SU-DHL-6 (cell line): ENCODE measurements at regions not wholly inside any gene's neighbourhood (a gene's known extent, or its start where the extent isn't known, plus 50 kb on each side); places are given as distances from the start of the nearest gene placed in this dataset.

Experiments
- H2AFZ ChIP-seq: fragments of 200-600 bp; sonication (generic); 2 replicates; pipeline ENCODE4 v1.6.1; 2014; ENCODE audit warnings: low read depth, mild to moderate bottlenecking, moderate library complexity, mixed read lengths, antibody characterized with exemption, low read length; ENCODE audit not compliant: severe bottlenecking
- H3F3A ChIP-seq: fragments of 200-600 bp; shearing (Covaris generic); 2 replicates; pipeline ENCODE4 v1.6.0; 2016; ENCODE audit warnings: antibody characterized with exemption, mild to moderate bottlenecking; ENCODE audit not compliant: insufficient read depth
- H3K27ac ChIP-seq: fragments of 200-600 bp; sonication (generic); 2 replicates; pipeline ENCODE4 v1.5.1; 2016; ENCODE audit warnings: low read depth, mild to moderate bottlenecking, low read length, moderate library complexity, mixed read lengths
- H3K27me3 ChIP-seq: fragments of 200-600 bp; sonication (generic), shearing (Covaris generic); 2 replicates; pipeline ENCODE4 v1.6.0; 2014; ENCODE audit warnings: mild to moderate bottlenecking, low read length
- H3K36me3 ChIP-seq: fragments of 200-600 bp; sonication (generic); 2 replicates; pipeline ENCODE4 v1.6.1; 2014; ENCODE audit warnings: mild to moderate bottlenecking, low read length, mixed read lengths
- H3K4me2 ChIP-seq: fragments of 300-600, 200-600 bp; shearing (Covaris generic), sonication (generic); 2 replicates; pipeline ENCODE4 v1.6.0; 2014; ENCODE audit warnings: low read length, low read depth, mild to moderate bottlenecking; ENCODE audit not compliant: poor library complexity, severe bottlenecking
- H3K4me3 ChIP-seq: fragments of 200-600 bp; sonication (generic); 2 replicates; pipeline ENCODE4 v1.5.1; 2014; ENCODE audit warnings: antibody characterized with exemption, low read length, mild to moderate bottlenecking, mixed read lengths; ENCODE audit not compliant: insufficient read depth, poor library complexity, severe bottlenecking
- H3K79me2 ChIP-seq: fragments of 200-600 bp; sonication (generic); 2 replicates; pipeline ENCODE4 v1.6.1; 2014; ENCODE audit warnings: mild to moderate bottlenecking, low read length, moderate library complexity; ENCODE audit not compliant: insufficient read depth
- H3K9ac ChIP-seq: fragments of 200-600 bp; sonication (generic); 2 replicates; pipeline ENCODE4 v1.7.0; 2014; ENCODE audit warnings: mild to moderate bottlenecking, low read length
- H3K9me2 ChIP-seq: fragments of 200-600 bp; sonication (generic); replicated peaks from 2 replicates; pipeline ENCODE4 v1.6.1; 2014; ENCODE audit warnings: low read length; ENCODE audit not compliant: insufficient read depth
- H3K9me3 ChIP-seq: fragments of 200-600 bp; sonication (generic); 2 replicates; pipeline ENCODE4 v1.6.1; 2014; ENCODE audit warnings: low read length, mixed read lengths; ENCODE audit not compliant: insufficient read depth
- H4K20me1 ChIP-seq: fragments of 200-600 bp; sonication (generic); 2 replicates; pipeline ENCODE4 v1.6.1; 2014; ENCODE audit warnings: low read depth, mild to moderate bottlenecking, antibody characterized with exemption, low read length, moderate library complexity, mixed read lengths
- CTCF ChIP-seq: fragments of 200-600 bp; sonication (generic); IDR thresholded peaks from one replicate; pipeline ENCODE4 v1.5.1; 2017; ENCODE audit warnings: antibody characterized with exemption, mild to moderate bottlenecking, low read length, moderate library complexity; ENCODE audit not compliant: insufficient read depth, poor library complexity, severe bottlenecking
- EZH2phosphoT487 ChIP-seq: fragments of 200-600 bp; sonication (generic), shearing (Covaris generic); conservative IDR thresholded peaks from 2 replicates; pipeline ENCODE4 v1.6.1; 2018; ENCODE audit warnings: mild to moderate bottlenecking, antibody characterized with exemption, low read length, moderate library complexity, mixed read lengths

DNA sequence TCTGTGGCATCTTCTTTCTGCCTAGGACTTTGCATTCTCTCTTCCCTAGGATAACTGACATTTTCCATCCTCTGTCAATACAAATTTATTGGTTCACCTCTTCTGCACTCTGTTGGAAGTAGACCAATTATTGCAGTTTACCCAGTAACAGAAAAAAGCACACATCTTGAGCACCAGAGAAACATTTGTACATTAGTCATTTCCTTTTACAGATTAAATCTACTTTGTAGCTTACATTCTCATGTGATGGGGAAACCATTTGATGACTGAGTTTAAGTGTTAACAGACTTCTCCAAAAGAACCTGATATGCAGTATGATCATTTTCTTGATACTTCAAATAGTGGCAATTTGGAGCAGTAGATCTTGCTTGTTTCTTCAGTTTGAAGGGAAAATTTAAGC lies 1098.8 kb downstream of the DTWD2 start:
- Histone ChIP-seq H3K9ac (no peak overlapping the region), H3F3A (no peaks in the 10 kb centered on the region), H3K27ac (no peak overlapping the region), H3K27me3 (no peaks in the 10 kb centered on the region), H3K79me2 (no peaks in the 10 kb centered on the region), H3K36me3 (no peaks in the 10 kb centered on the region), H3K4me2 (no peak overlapping the region), H4K20me1 (no peaks in the 10 kb centered on the region), H2AFZ (no peak overlapping the region), H3K9me2 (no peaks in the 10 kb centered on the region), H3K9me3 (no peaks in the 10 kb centered on the region), H3K4me3 (no peak overlapping the region)
- no peak for TF ChIP-seq EZH2phosphoT487
- no peak for TF ChIP-seq CTCF

DNA sequence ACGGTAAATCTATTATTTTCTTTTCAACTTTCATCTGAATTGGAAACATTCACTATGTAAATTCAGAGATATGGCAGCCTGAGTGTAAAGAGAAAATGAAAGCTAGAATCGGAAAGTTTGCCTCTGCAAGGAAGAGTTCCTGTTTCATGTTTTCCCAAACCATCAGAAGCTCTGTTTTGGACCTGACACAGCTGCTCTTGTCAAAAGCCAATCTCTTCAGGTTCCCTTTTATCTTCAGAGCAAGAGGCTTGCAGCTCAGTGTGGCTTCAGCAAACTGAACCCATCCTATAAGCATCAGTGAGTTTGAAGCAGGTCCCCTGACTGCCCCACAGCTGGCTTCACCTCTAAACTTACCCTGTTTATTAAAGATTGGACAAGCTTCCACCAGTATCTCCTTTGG lies 1099.7 kb downstream of the DTWD2 start:
- H3K9ac ChIP-seq = no peak overlapping the region
- H3K79me2 ChIP-seq = no peaks in the 10 kb centered on the region
- H3K9me3 ChIP-seq = no peaks in the 10 kb centered on the region
- no peak overlapping the region for H2AFZ ChIP-seq
- no peaks in the 10 kb centered on the region for H3F3A ChIP-seq
- TF ChIP-seq EZH2phosphoT487 = no peak
- TF ChIP-seq CTCF = no peak
- H3K27ac ChIP-seq = no peak overlapping the region
- no peaks in the 10 kb centered on the region for H4K20me1 ChIP-seq
- H3K27me3 ChIP-seq = no peaks in the 10 kb centered on the region
- no peak overlapping the region for H3K4me3 ChIP-seq
- H3K36me3 ChIP-seq = no peaks in the 10 kb centered on the region
- H3K4me2 ChIP-seq = no peak overlapping the region
- no peaks in the 10 kb centered on the region for H3K9me2 ChIP-seq

DNA sequence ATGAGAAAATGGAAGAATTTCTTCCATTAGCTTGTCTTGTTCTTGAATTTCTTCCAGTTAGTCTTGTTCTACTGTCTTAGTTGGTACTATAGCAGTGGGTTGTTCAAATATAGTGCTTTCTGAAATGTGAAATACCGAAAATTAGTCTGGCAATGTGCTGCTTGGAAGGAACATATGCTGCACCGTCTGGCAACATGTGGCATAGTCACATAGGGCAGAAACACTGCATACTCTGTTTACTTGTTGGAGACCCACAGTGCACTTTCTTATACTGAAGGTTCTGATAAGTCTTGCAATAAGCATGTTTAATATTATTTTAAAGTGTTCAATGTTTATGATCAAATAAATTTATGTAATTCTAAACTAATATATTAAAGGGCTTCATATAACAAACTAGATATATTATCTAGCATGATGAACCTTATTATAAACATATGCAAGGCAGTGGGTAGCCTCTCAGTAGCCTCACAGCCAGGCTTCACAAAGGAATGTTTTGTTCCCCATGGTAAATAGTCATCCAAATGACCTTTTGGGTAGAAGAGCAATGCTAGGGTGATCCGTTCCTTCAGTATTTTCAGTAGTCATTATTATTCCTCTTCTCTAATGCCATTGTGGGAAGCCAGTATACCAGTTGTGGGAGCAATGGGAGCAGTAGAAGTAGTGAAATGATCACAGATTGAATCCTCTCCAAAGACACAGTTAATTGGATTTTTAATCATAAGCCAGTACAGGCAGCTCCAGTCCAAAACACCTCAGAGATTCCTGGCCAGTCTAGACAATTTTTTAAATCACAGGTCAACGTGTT lies 1106.7 kb downstream of the DTWD2 start:
- H3K36me3 ChIP-seq = no peaks in the 10 kb centered on the region
- no peaks in the 10 kb centered on the region for H3K9me2 ChIP-seq
- no peak overlapping the region for H3K9ac ChIP-seq
- no peaks in the 10 kb centered on the region for H3K9me3 ChIP-seq
- H3K27me3 ChIP-seq = no peaks in the 10 kb centered on the region; the same call in 1 of the 2 replicates
- no peak overlapping the region for H2AFZ ChIP-seq
- H3K4me2 ChIP-seq = no peak overlapping the region
- H3K27ac ChIP-seq = no peak overlapping the region
- H3K4me3 ChIP-seq = no peak overlapping the region
- no peaks in the 10 kb centered on the region for H3K79me2 ChIP-seq
- H4K20me1 ChIP-seq = no peaks in the 10 kb centered on the region
- TF ChIP-seq EZH2phosphoT487 (no peak), CTCF (no peak)
- H3F3A ChIP-seq = no peaks in the 10 kb centered on the region
